HepG2 (cell line): ENCODE measurements at regions not wholly inside any gene's neighbourhood (a gene's known extent, or its start where the extent isn't known, plus 50 kb on each side); places are given as distances from the start of the nearest gene placed in this dataset.

Experiments used
- ATAC-seq: fragments of 200-7000 bp; cut with Tn5 transposase; 3 replicates; pipeline ENCODE4 v1.9.1; 2020; ENCODE audit warnings: mild to moderate bottlenecking, moderate library complexity
- BruUV-seq: library from RNA; stranded (reverse); fragments of 400-500 nt; replicated peaks from 2 replicates; lab custom pipeline; 2021; lab: Mats Ljungman, UMichigan
- CTCF ChIA-PET: fragments of 300-600 bp; formaldehyde crosslinking; extraction: SDS; loops from one replicate; lab custom pipeline; 2021; ENCODE audit warnings: low total read pairs, inconsistent platforms, low intra/inter-chr PET ratio; lab: Yijun Ruan, JAX
- POLR2A ChIA-PET: fragments of 350-600 bp; sonication (Branson Sonifier 250); formaldehyde crosslinking; loops from one replicate; lab custom pipeline; 2020; ENCODE audit warnings: antibody characterized with exemption, inconsistent platforms; lab: Yijun Ruan, JAX
- DNase-seq: peaks from one replicate; pipeline ENCODE4 v3.0.0-alpha.2; 2015; ENCODE audit warnings: low spot score
- FAIRE-seq: peaks from 3 replicates; lab custom pipeline; 2011; peaks lifted over from hg19 to GRCh38; lab: Jason Lieb, UNC
- H2AFZ ChIP-seq: one replicate; pipeline ENCODE4 v1.6.1; 2011; ENCODE audit warnings: low read length, inconsistent platforms
- H3K27ac ChIP-seq: fragments of 300-600 bp; 3 replicates; pipeline ENCODE4 v1.8.0; 2011; ENCODE audit warnings: mixed run types, mild to moderate bottlenecking, mixed read lengths, low read length, inconsistent platforms; ENCODE audit not compliant: insufficient read depth; ENCODE audit errors: extremely low read length
- H3K27me3 ChIP-seq, 2 experiments: fragments of 200-600 bp in 1 of 2; 2 replicates in 1 of 2; 3 replicates in 1 of 2; pipeline versions ENCODE4 v1.6.0 to v1.8.0; 2011; ENCODE audit warnings: low read length in 2 of 2, mild to moderate bottlenecking in 2 of 2, moderate library complexity in 2 of 2, inconsistent platforms in 1 of 2; ENCODE audit not compliant: insufficient read depth in 2 of 2, control insufficient read depth in 1 of 2
- H3K36me3 ChIP-seq, 2 experiments: fragments of 200-600 bp in 1 of 2; replicated peaks in 1 of 2; 2 replicates in 1 of 2; 3 replicates in 1 of 2; pipeline versions ENCODE4 v1.5.1 to v1.8.0; 2011; ENCODE audit warnings: low read length in 2 of 2, inconsistent platforms in 1 of 2; ENCODE audit not compliant: insufficient read depth in 2 of 2, control insufficient read depth in 1 of 2
- H3K4me1 ChIP-seq: 2 replicates; pipeline ENCODE4 v1.5.1; 2012; ENCODE audit warnings: low read length, inconsistent platforms; ENCODE audit not compliant: insufficient read depth
- H3K4me2 ChIP-seq: 2 replicates; pipeline ENCODE4 v1.6.0; 2011; ENCODE audit warnings: low read depth, low read length, inconsistent platforms
- H3K4me3 ChIP-seq, 3 experiments: fragments of 200-600 bp in 1 of 3; sonication (generic), shearing (Covaris generic) in 1 of 3; replicated peaks in 1 of 3; 2 replicates each; pipeline ENCODE4 v1.5.1; 2011 to 2016; ENCODE audit warnings: low read length in 3 of 3, inconsistent platforms in 2 of 3, low read depth in 2 of 3, mild to moderate bottlenecking in 2 of 3, control low read depth in 1 of 3, mixed read lengths in 1 of 3; ENCODE audit not compliant: insufficient read depth in 1 of 3
- H3K79me2 ChIP-seq: one replicate; pipeline ENCODE4 v1.6.1; 2011; ENCODE audit warnings: low read length, inconsistent platforms; ENCODE audit not compliant: insufficient read depth
- H3K9ac ChIP-seq: 2 replicates; pipeline ENCODE4 v1.6.0; 2011; ENCODE audit warnings: mild to moderate bottlenecking, low read depth, low read length, inconsistent platforms; ENCODE audit not compliant: insufficient read depth
- H3K9me3 ChIP-seq: 2 replicates; pipeline ENCODE4 v1.5.1; 2012; ENCODE audit warnings: mild to moderate bottlenecking, low read length
- H4K20me1 ChIP-seq: 2 replicates; pipeline ENCODE4 v1.6.0; 2011; ENCODE audit warnings: inconsistent platforms, mild to moderate bottlenecking, low read length, moderate library complexity; ENCODE audit not compliant: insufficient read depth
- ADNP ChIP-seq: sonication (generic); formaldehyde crosslinking; IDR thresholded peaks from 2 replicates; pipeline ENCODE4 v1.4.0; 2020; ENCODE audit warnings: missing genetic modification reagents
- ARID4A ChIP-seq: sonication (generic); formaldehyde crosslinking; IDR thresholded peaks from 2 replicates; pipeline ENCODE4 v1.5.0; 2020; ENCODE audit warnings: mild to moderate bottlenecking, missing genetic modification reagents, borderline replicate concordance
- DNMT1 ChIP-seq: sonication (generic); formaldehyde crosslinking; IDR thresholded peaks from 2 replicates; pipeline ENCODE4 v1.5.1; 2020; ENCODE audit warnings: mild to moderate bottlenecking, missing genetic modification reagents
- FOXP4 ChIP-seq: sonication (generic); formaldehyde crosslinking; IDR thresholded peaks from 2 replicates; pipeline ENCODE4 v1.4.0; 2020; ENCODE audit warnings: missing genetic modification reagents
- NCOA1 ChIP-seq: sonication (generic); formaldehyde crosslinking; IDR thresholded peaks from 2 replicates; pipeline ENCODE4 v1.9.0; 2021; ENCODE audit warnings: missing genetic modification reagents
- RAD51 ChIP-seq: fragments of 450-650 bp; IDR thresholded peaks from 2 replicates; pipeline ENCODE4 v1.6.1; 2016; ENCODE audit warnings: borderline replicate concordance
- SMAD9 ChIP-seq: sonication (generic); formaldehyde crosslinking; IDR thresholded peaks from 2 replicates; pipeline ENCODE4 v1.5.1; 2020; ENCODE audit warnings: mild to moderate bottlenecking, missing genetic modification reagents
- SMC3 ChIP-seq: IDR thresholded peaks from 2 replicates; pipeline ENCODE4 v1.6.1; 2011; ENCODE audit warnings: low read length, improper control_type of control experiment
- SNRNP70 ChIP-seq: fragments of 200-400 bp; formaldehyde crosslinking; IDR thresholded peaks from 2 replicates; pipeline ENCODE4 v1.6.1; 2017; ENCODE audit warnings: mild to moderate bottlenecking, low read depth, low read length, moderate library complexity
- SOX5 ChIP-seq: IDR thresholded peaks from 2 replicates; pipeline ENCODE4 v1.6.1; 2016; ENCODE audit warnings: borderline replicate concordance
- TIGD3 ChIP-seq: sonication (generic); formaldehyde crosslinking; IDR thresholded peaks from 2 replicates; pipeline ENCODE4 v1.5.1; 2020; ENCODE audit warnings: mild to moderate bottlenecking, missing genetic modification reagents, borderline replicate concordance
- TMF1 ChIP-seq: sonication (generic); formaldehyde crosslinking; IDR thresholded peaks from 2 replicates; pipeline ENCODE4 v1.8.1; 2022; ENCODE audit warnings: low read depth, missing genetic modification reagents
- ZBTB3 ChIP-seq: sonication (generic); formaldehyde crosslinking; IDR thresholded peaks from 2 replicates; pipeline ENCODE4 v1.4.0; 2020; ENCODE audit warnings: low read depth, mild to moderate bottlenecking, moderate library complexity, missing genetic modification reagents, borderline replicate concordance
- ZNF205 ChIP-seq: IDR thresholded peaks from 2 replicates; pipeline ENCODE4 v1.6.1; 2018; ENCODE audit warnings: missing biosample characterization, missing genetic modification reagents
- ZNF232 ChIP-seq: sonication (generic); formaldehyde crosslinking; IDR thresholded peaks from 2 replicates; pipeline ENCODE4 v1.4.0; 2020; ENCODE audit warnings: missing genetic modification reagents, borderline replicate concordance
- ZNF383 ChIP-seq: sonication (generic); formaldehyde crosslinking; IDR thresholded peaks from 2 replicates; pipeline ENCODE4 v1.4.0; 2020; ENCODE audit warnings: missing genetic modification reagents, mild to moderate bottlenecking, borderline replicate concordance
- ZNF572 ChIP-seq: sonication (generic); formaldehyde crosslinking; IDR thresholded peaks from 2 replicates; pipeline ENCODE4 v1.5.1; 2020; ENCODE audit warnings: mild to moderate bottlenecking, missing genetic modification reagents
- ZNF724P ChIP-seq: sonication (generic); formaldehyde crosslinking; IDR thresholded peaks from 2 replicates; pipeline ENCODE4 v1.8.0; 2022; ENCODE audit warnings: missing genetic modification reagents, borderline replicate concordance
- ZNF773 ChIP-seq: sonication (generic); formaldehyde crosslinking; IDR thresholded peaks from 2 replicates; pipeline ENCODE4 v1.4.0; 2020; ENCODE audit warnings: missing genetic modification reagents, borderline replicate concordance
- ZSCAN20 ChIP-seq: sonication (generic); formaldehyde crosslinking; IDR thresholded peaks from 2 replicates; pipeline ENCODE4 v1.4.0; 2020; ENCODE audit warnings: missing genetic modification reagents, mild to moderate bottlenecking, borderline replicate concordance
- WGBS: methylation state at CpG from one replicate; pipeline ENCODE4 v1.1.6; 2017; ENCODE audit warnings: low lambda C conversion rate; 5-methylcytosine and 5-hydroxymethylcytosine counted together
- in situ Hi-C: cut with HindIII; loops from 2 replicates; pipeline ENCODE4 v1.10.0; 2017; ENCODE audit warnings: low pct_unique_long_range_greater_than_20kb; ENCODE audit not compliant: extremely low pct_ligation_motif_present
- intact Hi-C: fragments of 100-400 bp; cut with micrococcal nuclease; formaldehyde crosslinking; loops from one replicate; pipeline ENCODE4 v1.10.0; 2022; ENCODE audit not compliant: unreplicated experiment

GRCh38 chr1:18542351-18542750 is 61.6 kb downstream of the KLHDC7A start:
- intact Hi-C loops, result no loop called here
- CTCF ChIA-PET, result no interaction called here
- POLR2A ChIA-PET, result no interaction called here
- no peak for FAIRE-seq
- Histone ChIP-seq H3K9me3 (no peaks in the 10 kb centered on the region; the same call in 1 of the 2 replicates), H3K27ac (no peak overlapping the region), H3K9ac (no peak overlapping the region), H3K4me1 (no peaks in the 10 kb centered on the region), H4K20me1 (0 out of 2 replicates have a peak, but pooled peaks cover 4% of the 10 kb centered on the region), H3K27me3 (peaks cover 6 to 29% of the 10 kb centered on the region in 2 experiments; a peak in 4 of 5 replicates), H2AFZ (no peak overlapping the region), H3K36me3 (no peaks in the 10 kb centered on the region), H3K4me2 (no peak overlapping the region), H3K4me3 (no peak overlapping the region), H3K79me2 (no peaks in the 10 kb centered on the region)
- WGBS, result 14% methylated on average over 8 of the region's 8 CpGs
- in situ Hi-C loops, result no loop called here
- no peak for TF ChIP-seq TIGD3 (CRISPR knock-in tag)
- TF ChIP-seq FOXP4 (CRISPR knock-in tag), result no peak
- no peak for TF ChIP-seq ZNF724P (CRISPR knock-in tag)
- TF ChIP-seq ARID4A (CRISPR knock-in tag), result no peak
- TF ChIP-seq ZSCAN20, result no peak
- no peak for TF ChIP-seq SMAD9
- no peak for TF ChIP-seq RAD51
- TF ChIP-seq DNMT1 (CRISPR knock-in tag), result no peak
- TF ChIP-seq SNRNP70, result no peak
- no peak for TF ChIP-seq ZNF773 (CRISPR knock-in tag)
- TF ChIP-seq ZNF232, result no peak
- TF ChIP-seq ZNF383, result no peak
- TF ChIP-seq ZNF572, result no peak
- no peak for TF ChIP-seq SMC3
- no peak for TF ChIP-seq TMF1 (CRISPR knock-in tag)
- TF ChIP-seq ZNF205 (CRISPR knock-in tag), result no peak
- no peak for TF ChIP-seq ZBTB3 (CRISPR knock-in tag)
- TF ChIP-seq SOX5 (CRISPR knock-in tag), result no peak
- TF ChIP-seq ADNP (CRISPR knock-in tag), result no peak
- TF ChIP-seq NCOA1 (CRISPR knock-in tag), result no peak
- DNase-seq, result no peak
- no peak for ATAC-seq
- BruUV-seq, result no TSS peak
